BJ (cell line): ENCODE measurements at regions not wholly inside any gene's neighbourhood (a gene's known extent, or its start where the extent isn't known, plus 50 kb on each side); places are given as distances from the start of the nearest gene placed in this dataset.

Experiments
- CTCF ChIA-PET: fragments of 350-600 bp; formaldehyde crosslinking; extraction: SDS; loops from one replicate; lab custom pipeline; 2021; ENCODE audit warnings: antibody characterized with exemption, inconsistent platforms; lab: Yijun Ruan, JAX
- POLR2A ChIA-PET: fragments of 300-600 bp; sonication (Branson Sonifier 250); formaldehyde crosslinking; extraction: SDS; loops from one replicate; lab custom pipeline; 2021; ENCODE audit warnings: antibody characterized with exemption; lab: Charles Lee
- DNase-seq: peaks from one replicate; pipeline ENCODE4 v3.0.0-alpha.2; 2011; ENCODE audit warnings: low read depth
- H3K27me3 ChIP-seq: 2 replicates; pipeline ENCODE4 v1.6.0; 2011; ENCODE audit warnings: low read length; ENCODE audit not compliant: control insufficient read depth, insufficient read depth
- H3K36me3 ChIP-seq: 2 replicates; pipeline ENCODE4 v1.5.1; 2011; ENCODE audit warnings: low read length; ENCODE audit not compliant: control insufficient read depth, insufficient read depth
- H3K4me3 ChIP-seq: 2 replicates; pipeline ENCODE4 v1.5.1; 2011; ENCODE audit warnings: low read depth, mild to moderate bottlenecking, control low read depth, low read length
- TF ChIP-seq, protein P1 (sequence below): IDR thresholded peaks from 2 replicates; pipeline ENCODE4 v1.5.1; 2011; ENCODE audit warnings: low read depth, mild to moderate bottlenecking, control low read depth, inconsistent platforms, low read length, moderate library complexity; ENCODE audit not compliant: insufficient read depth

DNA sequence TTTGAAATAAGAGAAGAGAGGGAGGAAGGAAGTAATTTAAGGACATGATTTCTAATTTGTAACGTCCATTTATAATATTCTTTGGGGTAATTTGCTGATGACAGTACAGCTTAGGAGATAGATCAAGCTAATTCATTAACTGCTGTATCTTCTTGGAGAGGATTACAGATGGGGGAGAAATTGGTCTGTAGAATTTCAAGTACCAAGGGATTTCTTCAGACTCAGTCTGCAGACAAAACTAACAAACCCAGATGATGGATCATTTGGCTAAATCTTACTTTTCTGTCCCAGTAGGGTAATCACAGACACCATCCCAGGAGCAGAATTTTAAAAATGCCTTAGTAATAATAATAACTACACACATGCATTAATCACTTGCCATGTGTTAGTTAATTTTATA, 711.8 kb downstream of the KCNJ2 start:
- no peaks in the 10 kb centered on the region for H3K36me3 ChIP-seq
- TF ChIP-seq, protein P1, sequence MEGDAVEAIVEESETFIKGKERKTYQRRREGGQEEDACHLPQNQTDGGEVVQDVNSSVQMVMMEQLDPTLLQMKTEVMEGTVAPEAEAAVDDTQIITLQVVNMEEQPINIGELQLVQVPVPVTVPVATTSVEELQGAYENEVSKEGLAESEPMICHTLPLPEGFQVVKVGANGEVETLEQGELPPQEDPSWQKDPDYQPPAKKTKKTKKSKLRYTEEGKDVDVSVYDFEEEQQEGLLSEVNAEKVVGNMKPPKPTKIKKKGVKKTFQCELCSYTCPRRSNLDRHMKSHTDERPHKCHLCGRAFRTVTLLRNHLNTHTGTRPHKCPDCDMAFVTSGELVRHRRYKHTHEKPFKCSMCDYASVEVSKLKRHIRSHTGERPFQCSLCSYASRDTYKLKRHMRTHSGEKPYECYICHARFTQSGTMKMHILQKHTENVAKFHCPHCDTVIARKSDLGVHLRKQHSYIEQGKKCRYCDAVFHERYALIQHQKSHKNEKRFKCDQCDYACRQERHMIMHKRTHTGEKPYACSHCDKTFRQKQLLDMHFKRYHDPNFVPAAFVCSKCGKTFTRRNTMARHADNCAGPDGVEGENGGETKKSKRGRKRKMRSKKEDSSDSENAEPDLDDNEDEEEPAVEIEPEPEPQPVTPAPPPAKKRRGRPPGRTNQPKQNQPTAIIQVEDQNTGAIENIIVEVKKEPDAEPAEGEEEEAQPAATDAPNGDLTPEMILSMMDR, result no peak
- H3K27me3 ChIP-seq, result no peaks in the 10 kb centered on the region
- no peak for DNase-seq
- POLR2A ChIA-PET, result no interaction called here
- no peak overlapping the region for H3K4me3 ChIP-seq
- CTCF ChIA-PET, result no interaction called here

DNA sequence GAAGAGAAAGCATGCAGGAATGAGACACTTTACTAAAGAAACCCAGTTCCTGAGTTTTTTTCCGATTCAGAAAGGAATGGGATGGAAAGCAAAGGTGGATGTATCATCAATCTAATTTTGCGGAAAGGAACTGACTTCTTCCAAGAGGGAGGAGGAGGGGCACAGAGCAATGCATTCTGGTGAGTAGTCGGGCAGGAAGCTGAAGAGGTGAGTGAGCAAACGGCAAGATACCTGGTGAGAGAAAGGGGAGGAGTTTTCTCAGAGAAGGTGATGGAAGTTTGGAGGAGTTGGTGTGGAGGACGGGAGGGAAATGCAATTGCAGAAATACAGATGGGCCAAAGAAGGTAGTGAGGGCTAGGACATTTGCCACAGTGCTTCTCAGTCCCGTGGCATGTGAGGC, 713.2 kb downstream of the KCNJ2 start:
- Histone ChIP-seq H3K27me3 (no peaks in the 10 kb centered on the region), H3K4me3 (no peak overlapping the region), H3K36me3 (no peaks in the 10 kb centered on the region)
- no peak for DNase-seq
- ChIA-PET CTCF (no interaction called here), POLR2A (no interaction called here)
- TF ChIP-seq, protein P1, result no peak

DNA sequence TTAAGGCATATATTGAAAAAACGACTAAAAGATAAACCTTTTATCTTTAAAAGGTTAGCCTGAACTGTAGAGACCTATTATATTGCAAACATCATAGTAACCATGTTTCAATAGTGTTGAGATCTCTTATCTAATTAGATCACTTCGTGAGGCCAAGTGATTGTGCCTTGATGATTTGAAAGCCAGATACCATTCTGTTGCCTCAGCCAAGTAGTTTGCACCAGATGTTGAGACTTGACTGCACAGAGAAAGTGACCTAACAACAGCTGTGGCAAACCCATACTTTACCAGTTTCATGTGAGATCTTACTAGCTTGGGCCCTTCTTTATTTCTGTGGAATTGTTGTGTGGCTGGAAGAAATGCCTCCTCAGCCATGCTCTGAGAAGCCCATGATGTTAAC, 717.3 kb downstream of the KCNJ2 start:
- CTCF ChIA-PET, result interaction anchor here (1.0 kb wide), 1 partner anchor 10 kb away, joined by 3 read pairs; no protein-coding TSS in a partner anchor
- TF ChIP-seq, protein P1, result no peak
- DNase-seq, result no peak
- no peak overlapping the region for H3K4me3 ChIP-seq
- H3K27me3 ChIP-seq, result no peaks in the 10 kb centered on the region
- POLR2A ChIA-PET, result no interaction called here
- no peaks in the 10 kb centered on the region for H3K36me3 ChIP-seq

DNA sequence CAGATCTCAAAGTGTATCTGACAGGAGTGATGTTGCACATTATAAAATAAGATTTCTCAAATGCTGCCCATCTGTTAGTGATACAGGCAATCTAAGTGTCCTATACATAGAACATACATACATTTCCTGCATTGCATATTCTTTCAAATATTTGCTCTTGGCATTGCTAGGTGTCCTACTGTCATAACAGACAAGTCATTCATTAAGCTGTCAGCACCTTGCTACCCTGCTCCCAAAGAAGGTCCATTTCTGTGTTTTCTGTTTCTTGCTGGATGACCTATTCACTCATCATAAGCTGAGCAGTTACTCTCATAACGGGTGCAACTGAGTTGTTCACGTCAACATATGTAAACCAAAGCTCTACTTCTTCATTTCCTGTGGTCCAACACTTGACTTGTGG, 719.0 kb downstream of the KCNJ2 start:
- H3K36me3 ChIP-seq, result no peaks in the 10 kb centered on the region
- ChIA-PET CTCF (no interaction called here), POLR2A (no interaction called here)
- TF ChIP-seq, protein P1, result no peak
- DNase-seq, result no peak
- H3K4me3 ChIP-seq, result no peak overlapping the region
- H3K27me3 ChIP-seq, result no peaks in the 10 kb centered on the region

DNA sequence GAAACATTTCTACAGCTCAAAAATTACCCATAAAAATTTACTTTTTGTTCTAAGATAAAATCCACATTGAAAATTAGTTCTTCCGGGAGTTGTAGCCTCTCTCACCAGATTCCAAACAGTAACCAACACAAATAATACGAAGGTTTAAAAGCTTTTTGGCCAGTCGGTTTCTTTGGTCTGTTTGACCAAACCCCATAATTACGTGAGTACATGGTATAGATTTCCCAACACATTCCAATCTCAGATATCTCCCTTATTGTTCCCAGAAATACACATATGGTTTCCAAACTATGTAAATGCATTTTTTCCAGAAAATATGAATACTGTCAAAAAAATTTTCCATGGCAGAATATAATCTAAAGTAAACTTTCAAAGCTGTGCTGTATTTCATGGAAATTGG, 722.0 kb downstream of the KCNJ2 start:
- DNase-seq, result no peak
- no peak overlapping the region for H3K4me3 ChIP-seq
- TF ChIP-seq, protein P1, result no peak
- ChIA-PET POLR2A (no interaction called here), CTCF (interaction anchor here (0.6 kb wide), 1 partner anchor 258 kb away, joined by 3 read pairs; no protein-coding TSS in a partner anchor)
- H3K27me3 ChIP-seq, result no peaks in the 10 kb centered on the region
- H3K36me3 ChIP-seq, result no peaks in the 10 kb centered on the region
